Mononuclear cell (primary cell): ENCODE measurements at regions not wholly inside any gene's neighbourhood (a gene's known extent, or its start where the extent isn't known, plus 50 kb on each side); places are given as distances from the start of the nearest gene placed in this dataset.
"Not testable (repeated sequence)": the region's sequence is repeated elsewhere in the genome, so short reads cannot be mapped to it uniquely, and the experiment has no call there.

Experiments
- H3K27me3 ChIP-seq: 2 replicates; pipeline ENCODE4 v1.6.0; 2011; ENCODE audit warnings: low read length, control low read depth; ENCODE audit not compliant: insufficient read depth
- H3K4me1 ChIP-seq: 2 replicates; pipeline ENCODE4 v1.5.1; 2011; ENCODE audit warnings: mild to moderate bottlenecking, low read length, control low read depth; ENCODE audit not compliant: insufficient read depth
- H3K4me3 ChIP-seq: 2 replicates; pipeline ENCODE4 v1.5.1; 2011; ENCODE audit warnings: mild to moderate bottlenecking, low read length, moderate library complexity
- H3K9me3 ChIP-seq: 2 replicates; pipeline ENCODE4 v1.5.1; 2011; ENCODE audit warnings: low read depth, mild to moderate bottlenecking, control low read depth, low read length

DNA sequence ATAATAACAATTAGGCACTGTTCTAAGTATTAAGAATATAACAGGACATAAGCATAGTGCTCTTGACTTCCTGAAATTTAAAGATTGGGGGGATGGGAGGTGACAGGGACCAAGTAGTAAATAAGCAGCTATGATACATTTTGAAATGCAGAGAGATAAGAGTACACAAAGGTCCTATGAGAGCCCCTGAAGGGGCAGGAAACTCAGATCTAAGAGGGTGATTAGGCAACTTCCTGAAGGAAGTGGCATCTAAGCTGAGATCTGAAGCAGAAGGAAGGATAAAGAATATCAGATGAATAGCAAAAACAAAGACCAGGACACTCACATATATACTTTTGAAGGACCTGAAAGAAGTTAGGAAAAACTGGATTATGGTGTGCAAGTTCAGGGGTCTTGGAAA lies 415.2 kb upstream of the FRG2C start:
- no peaks in the 10 kb centered on the region for H3K27me3 ChIP-seq
- H3K4me3 ChIP-seq: no peak overlapping the region
- peaks cover 4% of the 10 kb centered on the region for H3K4me1 ChIP-seq
- H3K9me3 ChIP-seq: no peaks in the 10 kb centered on the region

- H3K27me3 ChIP-seq: no peaks in the 10 kb centered on the region
- no peaks in the 10 kb centered on the region for H3K4me1 ChIP-seq
- no peaks in the 10 kb centered on the region for H3K9me3 ChIP-seq
- H3K4me3 ChIP-seq: no peak overlapping the region
Measured at GRCh38 chr3:75254685-75255084, 409.4 kb upstream of the FRG2C start.

DNA sequence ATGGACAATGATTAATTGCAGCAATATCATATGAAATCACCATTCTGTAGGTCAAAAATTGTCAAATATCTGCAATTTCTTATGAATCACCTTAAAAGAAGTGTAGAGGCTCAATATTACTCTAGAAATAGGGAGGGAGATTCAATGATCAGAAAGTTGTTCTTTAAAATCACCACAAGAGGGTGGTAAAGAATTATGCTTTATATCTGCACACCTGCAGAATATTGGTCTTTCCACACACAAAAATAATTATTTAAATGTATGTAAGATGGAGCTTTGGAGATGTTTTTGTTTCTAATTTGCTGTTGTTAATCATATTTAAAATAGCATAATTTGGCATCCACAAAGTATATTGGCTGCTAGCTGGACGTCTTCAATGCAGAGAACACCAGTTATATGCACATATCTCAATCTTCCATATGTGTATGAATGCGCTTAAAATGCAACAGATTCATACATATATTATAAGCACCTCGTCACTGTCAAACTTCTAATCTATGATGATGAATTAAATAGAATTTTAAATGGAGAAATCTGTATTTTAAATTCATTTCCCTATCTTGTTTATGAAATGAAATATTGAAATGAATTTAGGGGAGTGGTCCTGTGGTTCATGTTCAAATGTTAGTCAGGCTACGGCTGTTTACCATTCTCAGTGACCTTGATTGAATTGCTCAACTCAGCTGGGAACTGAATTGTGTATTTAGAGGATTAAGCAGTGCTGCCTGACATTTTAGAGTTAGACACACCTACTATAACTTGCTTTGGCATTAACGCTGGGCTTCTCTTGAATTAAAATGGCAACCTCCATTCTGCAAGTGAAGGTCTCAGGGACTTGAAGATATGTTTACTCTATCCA lies 405.1 kb upstream of the FRG2C start:
- H3K27me3 ChIP-seq, H3K4me3 ChIP-seq, H3K4me1 ChIP-seq, H3K9me3 ChIP-seq: not testable (repeated sequence)

DNA sequence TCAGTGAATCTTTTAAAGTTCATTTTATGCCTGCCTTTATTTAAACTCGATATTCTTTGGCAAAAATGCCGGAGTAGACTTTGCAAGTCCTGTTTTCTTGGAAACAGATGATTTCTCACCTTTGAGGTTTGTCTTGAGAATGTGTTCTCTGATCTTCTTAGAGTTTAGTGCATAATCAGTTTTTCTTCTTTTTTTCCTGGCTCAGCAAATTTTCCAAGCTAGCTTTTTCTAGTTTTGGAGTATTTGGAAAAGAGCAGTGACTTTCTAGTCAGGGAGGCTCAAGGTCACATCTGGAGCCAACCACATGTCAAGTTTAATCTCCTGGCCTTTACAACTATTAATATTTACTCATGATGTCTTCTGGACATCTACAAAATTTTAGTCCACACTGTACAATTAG lies 403.2 kb upstream of the FRG2C start:
- H3K4me1 ChIP-seq, H3K27me3 ChIP-seq, H3K4me3 ChIP-seq, H3K9me3 ChIP-seq: not testable (repeated sequence)

DNA sequence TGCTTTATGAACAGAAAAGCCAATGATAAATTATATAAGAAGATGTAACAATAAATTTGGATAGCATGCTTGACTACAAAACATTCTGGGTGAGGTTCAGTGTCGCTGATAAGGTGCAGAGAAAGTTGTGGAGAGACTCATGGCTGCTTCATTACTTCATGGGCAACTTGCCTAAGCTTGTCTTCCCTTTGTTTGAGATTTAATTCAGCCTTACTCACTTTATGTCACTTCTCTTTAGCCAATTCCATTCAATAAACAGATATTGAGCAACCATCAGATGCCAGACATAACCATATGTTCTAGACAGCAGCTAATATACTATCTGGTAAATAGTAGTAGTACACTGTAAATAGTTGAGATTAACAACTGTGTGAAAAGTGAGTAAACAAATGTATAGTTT lies 401.5 kb upstream of the FRG2C start:
- Histone ChIP-seq H3K9me3 (no peaks in the 10 kb centered on the region), H3K4me3 (no peak overlapping the region), H3K4me1 (no peaks in the 10 kb centered on the region)

DNA sequence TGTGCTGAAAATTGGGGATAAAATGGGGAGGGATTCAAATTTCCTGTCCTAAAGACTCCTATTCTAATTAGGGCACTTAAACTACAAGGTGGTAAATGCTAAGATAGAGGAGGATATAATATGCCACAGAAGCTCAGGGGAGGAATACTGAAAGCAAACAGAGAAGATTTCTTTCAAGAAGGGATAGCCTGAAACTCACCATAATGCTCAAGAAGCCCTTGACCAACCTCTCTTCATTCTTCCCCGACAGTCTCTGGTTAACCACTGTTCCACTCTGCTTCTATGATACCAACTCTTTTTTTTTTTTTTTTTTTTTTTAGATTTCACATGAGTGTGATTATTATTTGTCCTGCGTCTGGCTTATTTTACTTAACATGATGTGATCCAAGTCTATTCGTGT lies 398.2 kb upstream of the FRG2C start:
- H3K4me1 ChIP-seq: no peaks in the 10 kb centered on the region
- no peak overlapping the region for H3K4me3 ChIP-seq
- H3K9me3 ChIP-seq: no peaks in the 10 kb centered on the region
- H3K27me3 ChIP-seq: no peaks in the 10 kb centered on the region

More for the DNA sequence above, 401.5 kb upstream of the FRG2C start:
- no peaks in the 10 kb centered on the region for H3K27me3 ChIP-seq

DNA sequence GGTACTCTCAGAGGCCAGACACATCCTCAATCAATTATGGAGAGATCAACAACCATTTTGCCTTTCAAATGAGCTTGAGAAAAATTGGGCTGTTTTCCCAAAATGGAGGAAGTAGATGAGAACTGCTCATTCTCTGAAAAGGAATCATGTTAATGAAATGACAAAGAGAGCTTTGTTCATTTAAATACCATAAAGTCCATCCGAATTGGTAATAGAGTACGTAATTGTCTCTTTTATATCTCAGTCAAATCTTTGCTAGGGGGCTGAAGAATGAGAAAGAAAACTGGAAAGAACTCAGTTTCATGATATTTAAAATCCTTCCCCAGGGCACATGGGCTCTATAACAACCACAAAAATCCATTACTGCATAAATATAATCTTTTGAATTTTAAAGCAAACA lies 395.6 kb upstream of the FRG2C start:
- not testable (repeated sequence) for H3K4me3 ChIP-seq, H3K9me3 ChIP-seq, H3K27me3 ChIP-seq, H3K4me1 ChIP-seq

- not testable (repeated sequence) for H3K4me1 ChIP-seq, H3K4me3 ChIP-seq, H3K27me3 ChIP-seq, H3K9me3 ChIP-seq
Measured at GRCh38 chr3:75272237-75272636, 391.9 kb upstream of the FRG2C start.

GRCh38 chr3:75272691-75273090 lies 391.4 kb upstream of the FRG2C start:
- Histone ChIP-seq H3K4me1 (no peaks in the 10 kb centered on the region), H3K4me3 (no peak overlapping the region), H3K9me3 (no peaks in the 10 kb centered on the region), H3K27me3 (no peaks in the 10 kb centered on the region)

GRCh38 chr3:75285531-75286148 lies 378.5 kb upstream of the FRG2C start:
- not testable (repeated sequence) for H3K4me3 ChIP-seq, H3K4me1 ChIP-seq, H3K27me3 ChIP-seq, H3K9me3 ChIP-seq

DNA sequence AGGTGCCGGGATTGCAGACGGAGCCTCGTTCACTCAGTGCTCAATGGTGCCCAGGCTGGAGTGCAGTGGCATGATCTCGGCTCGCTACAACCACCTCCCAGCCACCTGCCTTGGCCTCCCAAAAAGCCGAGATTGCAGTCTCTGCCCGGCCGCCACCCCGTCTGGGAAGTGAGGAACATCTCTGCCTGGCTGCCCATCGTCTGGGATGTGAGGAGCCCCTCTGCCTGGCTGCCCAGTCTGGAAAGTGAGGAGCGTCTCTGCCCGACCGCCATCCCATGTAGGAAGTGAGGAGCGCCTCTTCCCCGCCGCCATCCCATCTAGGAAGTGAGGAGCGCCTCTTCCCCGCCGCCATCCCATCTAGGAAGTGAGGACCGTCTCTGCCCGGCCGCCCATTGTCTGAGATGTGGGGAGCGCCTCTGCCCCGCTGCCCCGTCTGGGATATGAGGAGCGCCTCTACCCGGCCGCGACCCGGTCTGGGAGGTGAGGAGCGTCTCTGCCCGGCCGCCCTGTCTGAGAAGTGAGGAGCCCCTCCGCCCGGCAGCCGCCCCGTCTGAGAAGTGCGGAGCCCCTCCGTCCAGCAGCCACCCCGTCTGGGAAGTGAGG lies 375.1 kb upstream of the FRG2C start:
- H3K4me3 ChIP-seq, H3K27me3 ChIP-seq, H3K4me1 ChIP-seq, H3K9me3 ChIP-seq: not testable (repeated sequence)

DNA sequence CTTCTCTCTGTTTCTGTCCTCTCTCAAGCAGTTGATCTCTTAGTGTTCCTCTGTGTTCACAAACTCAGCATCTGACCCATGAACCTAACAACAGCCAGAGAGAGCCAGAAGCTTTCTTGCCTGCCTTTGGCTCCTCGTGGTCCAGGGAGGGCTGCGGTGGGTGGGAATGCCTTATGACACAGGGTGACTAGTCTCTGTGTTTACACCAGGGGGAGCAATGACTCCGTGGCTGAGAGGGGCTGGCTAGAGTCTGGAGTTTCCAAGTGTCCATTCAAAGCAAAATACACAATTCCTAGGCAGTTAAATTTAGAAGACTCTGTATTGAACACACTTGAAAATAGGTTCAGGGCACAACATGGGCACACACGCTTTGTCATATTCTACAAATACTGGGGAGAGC lies 370.0 kb upstream of the FRG2C start:
- Histone ChIP-seq H3K4me3 (no peak overlapping the region), H3K27me3 (no peaks in the 10 kb centered on the region), H3K9me3 (no peaks in the 10 kb centered on the region), H3K4me1 (no peaks in the 10 kb centered on the region)

DNA sequence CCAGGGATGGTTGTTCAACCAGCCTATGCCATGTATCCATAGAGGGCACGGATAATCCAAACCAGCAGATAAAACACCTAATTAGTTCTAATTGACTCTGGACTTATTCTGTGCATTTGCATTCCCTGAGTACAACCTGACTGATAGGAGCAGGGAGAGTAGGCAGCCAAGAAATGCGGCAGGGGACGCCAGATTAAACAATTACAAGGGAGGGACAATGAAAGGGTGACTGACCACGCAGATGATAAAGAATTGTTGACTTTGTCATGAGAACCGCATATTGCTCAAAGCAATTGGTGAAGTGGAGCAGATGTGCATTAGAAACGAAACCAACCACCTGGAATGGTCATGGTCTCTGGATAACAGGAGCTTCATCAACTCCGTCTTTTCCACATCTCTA lies 369.1 kb upstream of the FRG2C start:
- no peak overlapping the region for H3K4me3 ChIP-seq

DNA sequence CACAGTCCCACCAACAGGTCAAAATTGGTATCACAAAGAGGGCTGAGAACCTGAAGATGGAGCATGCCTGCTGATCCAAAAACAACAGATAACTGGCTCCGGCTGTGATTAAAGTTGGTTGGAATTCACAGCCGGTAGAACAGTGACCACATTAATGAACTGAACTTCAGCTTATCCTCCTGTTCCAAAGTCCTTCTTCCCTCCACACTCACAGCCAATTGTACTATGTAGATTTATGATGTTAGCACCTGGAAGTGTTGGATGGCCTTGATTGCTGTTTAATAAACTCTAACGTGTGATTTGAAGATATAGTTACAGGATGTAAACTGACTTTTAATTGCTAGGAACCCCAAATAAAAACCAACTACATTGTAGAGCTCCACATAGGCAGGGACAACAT lies 367.3 kb upstream of the FRG2C start:
- Histone ChIP-seq H3K27me3 (no peaks in the 10 kb centered on the region), H3K9me3 (no peaks in the 10 kb centered on the region), H3K4me1 (no peaks in the 10 kb centered on the region), H3K4me3 (no peak overlapping the region)

More for the DNA sequence above, 369.1 kb upstream of the FRG2C start:
- Histone ChIP-seq H3K27me3 (no peaks in the 10 kb centered on the region), H3K4me1 (no peaks in the 10 kb centered on the region), H3K9me3 (no peaks in the 10 kb centered on the region)

DNA sequence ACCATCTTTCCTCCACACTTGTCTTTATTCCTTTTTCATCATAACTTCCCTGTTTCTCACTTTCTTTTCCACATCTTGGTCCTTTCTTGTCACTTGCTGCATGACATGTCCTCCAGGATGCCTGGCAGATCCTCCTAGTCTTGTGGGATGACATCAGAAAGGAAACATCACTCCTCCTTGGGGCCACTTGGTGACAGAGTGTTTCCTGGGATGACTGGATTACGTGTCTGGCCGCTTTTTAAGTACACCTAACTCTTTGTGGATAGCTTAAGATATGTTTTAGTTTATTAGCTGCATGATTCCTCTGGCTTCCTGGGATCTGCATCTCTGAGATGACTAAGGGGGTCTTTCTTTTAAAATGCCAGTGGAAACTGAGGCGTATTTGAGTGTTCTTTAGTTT lies 363.5 kb upstream of the FRG2C start:
- Histone ChIP-seq H3K27me3 (no peaks in the 10 kb centered on the region), H3K4me1 (no peaks in the 10 kb centered on the region), H3K9me3 (no peaks in the 10 kb centered on the region), H3K4me3 (no peak overlapping the region)

DNA sequence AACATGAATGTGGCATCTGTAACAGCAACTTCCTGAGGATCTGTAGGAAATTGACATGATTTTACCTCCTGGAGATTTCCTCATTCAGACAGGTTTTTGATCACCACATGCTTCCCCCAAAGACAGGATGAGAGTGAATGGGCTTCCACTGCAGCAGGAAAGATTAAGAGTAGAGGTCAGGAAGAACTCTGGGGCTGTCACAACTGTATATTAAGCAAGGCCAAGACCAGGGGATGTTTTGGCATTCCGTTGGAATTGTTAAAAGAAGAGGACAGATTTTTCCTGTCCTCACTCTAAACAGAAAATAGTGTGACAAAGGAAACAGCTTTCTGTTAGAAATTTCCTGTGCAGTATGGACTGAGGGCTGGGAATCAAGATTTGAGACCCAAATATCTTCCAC lies 363.1 kb upstream of the FRG2C start:
- H3K4me1 ChIP-seq, H3K9me3 ChIP-seq, H3K4me3 ChIP-seq, H3K27me3 ChIP-seq: not testable (repeated sequence)
